ENCODE measurements at regions not wholly inside any gene's neighbourhood (a gene's known extent, or its start where the extent isn't known, plus 50 kb on each side); places are given as distances from the start of the nearest gene placed in this dataset.

- intact Hi-C loops (cut with DNase I; ENCODE audit: low total_unique reads), result no loop called here
- TF ChIP-seq EP300 (IDR thresholded peaks at IDR 0.05), result no peak
- no peak for TF ChIP-seq CTCF (IDR thresholded peaks at IDR 0.05)
- no peak for TF ChIP-seq POLR2AphosphoS5 (IDR thresholded peaks at IDR 0.05)
- TF ChIP-seq POLR2A (IDR thresholded peaks at IDR 0.05), result no peak
- DNase-seq, result no peak
Measured at GRCh38 chr3:69688400-69688799, 50.9 kb upstream of the MITF start.

DNA sequence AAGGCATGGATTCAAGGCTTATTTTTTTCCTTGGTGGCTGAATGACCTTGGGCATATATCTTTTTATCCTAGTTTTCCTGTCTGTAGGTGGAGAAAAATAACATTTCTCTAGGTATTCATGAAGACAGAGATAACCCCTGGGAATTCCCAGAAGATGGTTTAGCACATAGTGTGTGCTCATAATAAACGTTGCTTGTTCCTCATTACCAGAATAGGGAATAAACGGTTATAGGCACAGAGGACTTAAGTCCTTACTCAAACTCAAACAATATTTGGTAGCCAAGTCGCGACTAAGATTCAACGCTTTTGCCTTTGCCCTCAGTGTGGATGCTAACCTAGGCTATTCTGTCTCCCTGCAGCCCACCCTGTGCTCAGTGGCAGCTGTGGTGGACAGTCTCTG lies 51.6 kb upstream of the MITF start:
- peaks cover 0 to 6% (median 2%) of the 10 kb centered on the region in 4 donors for H3K4me1 ChIP-seq
- no peak overlapping the region for H3K27ac ChIP-seq
- TF ChIP-seq POLR2A (IDR thresholded peaks at IDR 0.05), result no peak
- no peak for TF ChIP-seq CTCF (IDR thresholded peaks at IDR 0.05)
- TF ChIP-seq POLR2AphosphoS5 (IDR thresholded peaks at IDR 0.05), result no peak
- TF ChIP-seq EP300 (IDR thresholded peaks at IDR 0.05), result no peak
- no peaks in the 10 kb centered on the region for H3K36me3 ChIP-seq
- no peak overlapping the region for H3K4me3 ChIP-seq
- 85 to 95% (median 92%) methylated on average over 5 of the region's 5 CpGs for WGBS, 5 donors
- H3K27me3 ChIP-seq, result no peaks in the 10 kb centered on the region
- H3K9me3 ChIP-seq, result no peaks in the 10 kb centered on the region
- DNase-seq, result no peak
- intact Hi-C loops (cut with DNase I; ENCODE audit: low total_unique reads), result no loop called here

More at GRCh38 chr3:69688400-69688799, 50.9 kb upstream of the MITF start:
- Histone ChIP-seq H3K36me3 (no peaks in the 10 kb centered on the region), H3K27ac (no peak overlapping the region), H3K9me3 (no peaks in the 10 kb centered on the region), H3K4me1 (peaks cover 0 to 6% (median 2%) of the 10 kb centered on the region in 4 donors), H3K4me3 (no peak overlapping the region), H3K27me3 (no peaks in the 10 kb centered on the region)
- 49 to 85% (median 75%) methylated on average over 1 of the region's 1 CpG for WGBS, 5 donors

DNA sequence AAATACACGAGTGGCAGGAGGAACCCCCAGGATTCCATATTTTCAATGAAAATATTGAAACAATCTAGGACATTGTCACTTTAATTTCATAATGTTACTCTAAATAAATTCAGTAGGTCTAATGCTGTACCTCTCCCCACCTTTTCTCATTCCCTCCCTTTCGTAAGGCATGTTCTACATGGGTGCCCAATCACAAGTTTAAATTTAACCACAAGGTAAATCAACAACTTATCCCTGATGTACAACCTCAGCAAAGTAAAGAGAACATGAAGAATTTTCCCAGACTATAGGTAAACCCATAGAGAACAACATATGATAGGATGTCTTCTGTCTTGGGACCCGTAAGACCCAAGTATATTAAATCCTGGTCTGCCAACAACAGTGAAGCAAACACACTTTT lies 53.2 kb upstream of the MITF start:
- Histone ChIP-seq H3K4me3 (no peak overlapping the region), H3K9me3 (no peaks in the 10 kb centered on the region), H3K36me3 (no peaks in the 10 kb centered on the region), H3K4me1 (peaks cover 0 to 5% (median 2%) of the 10 kb centered on the region in 4 donors), H3K27me3 (no peaks in the 10 kb centered on the region), H3K27ac (no peak overlapping the region)
- intact Hi-C loops (cut with DNase I; ENCODE audit: low total_unique reads), result no loop called here
- WGBS, 5 donors, result 81 to 96% (median 88%) methylated on average over 3 of the region's 3 CpGs
- no peak for DNase-seq
- no peak for TF ChIP-seq CTCF (IDR thresholded peaks at IDR 0.05)
- TF ChIP-seq POLR2A (IDR thresholded peaks at IDR 0.05), result no peak
- TF ChIP-seq POLR2AphosphoS5 (IDR thresholded peaks at IDR 0.05), result no peak
- no peak for TF ChIP-seq EP300 (IDR thresholded peaks at IDR 0.05)

GRCh38 chr3:69684309-69684961 lies 54.8 kb upstream of the MITF start:
- no peaks in the 10 kb centered on the region for H3K9me3 ChIP-seq
- no peaks in the 10 kb centered on the region for H3K36me3 ChIP-seq
- intact Hi-C loops (cut with DNase I; ENCODE audit: low total_unique reads), result no loop called here
- no peak overlapping the region for H3K27ac ChIP-seq
- H3K4me1 ChIP-seq, result no peaks in the 10 kb centered on the region
- no peak overlapping the region for H3K4me3 ChIP-seq
- no peaks in the 10 kb centered on the region for H3K27me3 ChIP-seq
- 85 to 93% (median 89%) methylated on average over 2 of the region's 2 CpGs for WGBS, 5 donors
- no peak for DNase-seq
- TF ChIP-seq POLR2AphosphoS5 (IDR thresholded peaks at IDR 0.05), result no peak
- no peak for TF ChIP-seq CTCF (IDR thresholded peaks at IDR 0.05)
- no peak for TF ChIP-seq POLR2A (IDR thresholded peaks at IDR 0.05)
- no peak for TF ChIP-seq EP300 (IDR thresholded peaks at IDR 0.05)

Measured in stomach (tissue), 8 donors.